Cerebellar cortex (tissue), 1 donor: ENCODE measurements at regions not wholly inside any gene's neighbourhood (a gene's known extent, or its start where the extent isn't known, plus 50 kb on each side); places are given as distances from the start of the nearest gene placed in this dataset.
"Not testable (repeated sequence)": the region's sequence is repeated elsewhere in the genome, so short reads cannot be mapped to it uniquely, and the experiment has no call there.

Experiments used
- DNase-seq: peaks from one replicate; pipeline ENCODE4 v3.0.0-alpha.2; 2015; ENCODE audit warnings: low spot score

GRCh38 chr2:122020377-122020776, 264.9 kb downstream of the TSN start:
- DNase-seq = no peak

- DNase-seq = no peak
These were observed 266.5 kb downstream of the TSN start for GRCh38 chr2:122021941-122022340.

GRCh38 chr2:122022531-122022930, 267.1 kb downstream of the TSN start:
- no peak for DNase-seq

GRCh38 chr2:122023059-122023864, 267.8 kb downstream of the TSN start:
- DNase-seq = no peak

GRCh38 chr2:122027510-122028217, 272.2 kb downstream of the TSN start:
- DNase-seq = no peak

- no peak for DNase-seq
These were observed 273.1 kb downstream of the TSN start for GRCh38 chr2:122028371-122029100.

GRCh38 chr2:122029456-122029855, 274.0 kb downstream of the TSN start:
- DNase-seq = no peak

- no peak for DNase-seq
These were observed 274.5 kb downstream of the TSN start for GRCh38 chr2:122029945-122030344.

- DNase-seq = no peak
These were observed 276.3 kb downstream of the TSN start for GRCh38 chr2:122031544-122032263.

- no peak for DNase-seq
These were observed 276.8 kb downstream of the TSN start for GRCh38 chr2:122032264-122032645.

- DNase-seq = no peak
These were observed 278.3 kb downstream of the TSN start for GRCh38 chr2:122033778-122034177.

- no peak for DNase-seq
These were observed 278.9 kb downstream of the TSN start for GRCh38 chr2:122034344-122034743.

- no peak for DNase-seq
These were observed 279.3 kb downstream of the TSN start for GRCh38 chr2:122034777-122035176.

- not testable (repeated sequence) for DNase-seq
These were observed 283.4 kb downstream of the TSN start for GRCh38 chr2:122038816-122039215.

GRCh38 chr2:122041455-122041854, 286.0 kb downstream of the TSN start:
- DNase-seq = no peak

- DNase-seq = not testable (repeated sequence)
These were observed 296.2 kb downstream of the TSN start for GRCh38 chr2:122051659-122052058.

- DNase-seq = no peak
These were observed 300.1 kb downstream of the TSN start for GRCh38 chr2:122055521-122055931.

- no peak for DNase-seq
These were observed 301.4 kb downstream of the TSN start for GRCh38 chr2:122056853-122057252.

- no peak for DNase-seq
These were observed 305.8 kb downstream of the TSN start for GRCh38 chr2:122061206-122061605.

GRCh38 chr2:122061831-122062230, 306.4 kb downstream of the TSN start:
- DNase-seq = no peak

- no peak for DNase-seq
These were observed 307.1 kb downstream of the TSN start for GRCh38 chr2:122062506-122062905.

GRCh38 chr2:122063716-122064115, 308.3 kb downstream of the TSN start:
- no peak for DNase-seq
